HepG2 (cell line): ENCODE measurements at regions not wholly inside any gene's neighbourhood (a gene's known extent, or its start where the extent isn't known, plus 50 kb on each side); places are given as distances from the start of the nearest gene placed in this dataset.

Source experiments
- CAMTA2 ChIP-seq: sonication (generic); formaldehyde crosslinking; IDR thresholded peaks from 2 replicates; pipeline ENCODE4 v1.4.0; 2020; ENCODE audit warnings: mild to moderate bottlenecking, missing genetic modification reagents, borderline replicate concordance
- CREB1 ChIP-seq, 2 experiments: fragments of 450-650 bp in 1 of 2; IDR thresholded peaks; 2 replicates each; pipeline ENCODE4 v1.6.1; 2016 to 2017; ENCODE audit warnings: control low read depth in 1 of 2, mild to moderate bottlenecking in 1 of 2, missing compliant biosample characterization in 1 of 2, missing genetic modification characterization in 1 of 2
- GATAD2A ChIP-seq: IDR thresholded peaks from 2 replicates; pipeline ENCODE4 v1.6.1; 2016
- GLI4 ChIP-seq: sonication (generic); formaldehyde crosslinking; IDR thresholded peaks from 2 replicates; pipeline ENCODE4 v1.5.1; 2020; ENCODE audit warnings: missing genetic modification reagents, mild to moderate bottlenecking, moderate library complexity, borderline replicate concordance
- HNF4A ChIP-seq: sonication (generic); formaldehyde crosslinking; IDR thresholded peaks from 2 replicates; pipeline ENCODE4 v1.4.0; 2020; ENCODE audit warnings: missing genetic modification reagents
- KDM6A ChIP-seq: IDR thresholded peaks from 2 replicates; pipeline ENCODE4 v1.6.1; 2016; ENCODE audit warnings: low read depth
- KLF12 ChIP-seq: sonication (generic); formaldehyde crosslinking; IDR thresholded peaks from 2 replicates; pipeline ENCODE4 v1.4.0; 2020; ENCODE audit warnings: missing genetic modification reagents, borderline replicate concordance
- MED1 ChIP-seq: sonication (generic); formaldehyde crosslinking; IDR thresholded peaks from 2 replicates; pipeline ENCODE4 v1.4.0; 2020; ENCODE audit warnings: missing genetic modification reagents
- MED8 ChIP-seq: sonication (generic); formaldehyde crosslinking; IDR thresholded peaks from 2 replicates; pipeline ENCODE4 v1.8.1; 2023; ENCODE audit warnings: mild to moderate bottlenecking, missing genetic modification reagents; ENCODE audit not compliant: insufficient replicate concordance
- NCOR1 ChIP-seq: fragments of 200-600 bp; sonication (generic); IDR thresholded peaks from 2 replicates; pipeline ENCODE4 v1.7.0; 2017; ENCODE audit warnings: antibody characterized with exemption, low read length, borderline replicate concordance
- NFE2L1 ChIP-seq: sonication (generic); formaldehyde crosslinking; IDR thresholded peaks from 2 replicates; pipeline ENCODE4 v1.4.0; 2020; ENCODE audit warnings: missing genetic modification reagents, mild to moderate bottlenecking, borderline replicate concordance
- PBX3 ChIP-seq: sonication (generic); formaldehyde crosslinking; IDR thresholded peaks from 2 replicates; pipeline ENCODE4 v1.8.1; 2023; ENCODE audit warnings: missing genetic modification reagents, inconsistent platforms, borderline replicate concordance
- SSRP1 ChIP-seq: IDR thresholded peaks from 2 replicates; pipeline ENCODE4 v1.6.1; 2016; ENCODE audit warnings: control low read depth
- TFAP4 ChIP-seq: sonication (generic); IDR thresholded peaks from 2 replicates; pipeline ENCODE4 v1.6.1; 2016; ENCODE audit warnings: low read depth, borderline replicate concordance
- TMF1 ChIP-seq: sonication (generic); formaldehyde crosslinking; IDR thresholded peaks from 2 replicates; pipeline ENCODE4 v1.8.1; 2022; ENCODE audit warnings: low read depth, missing genetic modification reagents
- ZBTB1 ChIP-seq: sonication (generic); formaldehyde crosslinking; IDR thresholded peaks from 2 replicates; pipeline ENCODE4 v1.4.0; 2020; ENCODE audit warnings: missing genetic modification reagents, borderline replicate concordance
- ZC3H13 ChIP-seq: sonication (generic); formaldehyde crosslinking; IDR thresholded peaks from 2 replicates; pipeline ENCODE4 v1.8.1; 2023; ENCODE audit warnings: mild to moderate bottlenecking, missing genetic modification reagents, moderate library complexity
- ZFP36L2 ChIP-seq: sonication (generic); formaldehyde crosslinking; IDR thresholded peaks from 2 replicates; pipeline ENCODE4 v1.4.0; 2020; ENCODE audit warnings: missing genetic modification reagents
- ZNF354B ChIP-seq: sonication (generic); formaldehyde crosslinking; IDR thresholded peaks from 2 replicates; pipeline ENCODE4 v1.8.0; 2022; ENCODE audit warnings: mild to moderate bottlenecking, missing genetic modification reagents
- ZNF382 ChIP-seq: sonication (generic); formaldehyde crosslinking; IDR thresholded peaks from 2 replicates; pipeline ENCODE4 v1.5.0; 2020; ENCODE audit warnings: missing genetic modification reagents, mild to moderate bottlenecking, borderline replicate concordance
- ZNF513 ChIP-seq: sonication (generic); formaldehyde crosslinking; conservative IDR thresholded peaks from 2 replicates; pipeline ENCODE4 v1.5.0; 2020; ENCODE audit warnings: missing genetic modification reagents
- ZNF550 ChIP-seq: sonication (generic); formaldehyde crosslinking; IDR thresholded peaks from 2 replicates; pipeline ENCODE4 v1.4.0; 2020; ENCODE audit warnings: mild to moderate bottlenecking, missing genetic modification reagents, borderline replicate concordance
- ZNF605 ChIP-seq: sonication (generic); formaldehyde crosslinking; IDR thresholded peaks from 2 replicates; pipeline ENCODE4 v1.8.0; 2022; ENCODE audit warnings: mild to moderate bottlenecking, missing genetic modification reagents
- ZNF747 ChIP-seq: sonication (generic); formaldehyde crosslinking; IDR thresholded peaks from 2 replicates; pipeline ENCODE4 v1.8.1; 2023; ENCODE audit warnings: missing genetic modification reagents, mild to moderate bottlenecking, borderline replicate concordance
- ZNF878 ChIP-seq: sonication (generic); formaldehyde crosslinking; IDR thresholded peaks from 2 replicates; pipeline ENCODE4 v1.8.1; 2023; ENCODE audit warnings: mild to moderate bottlenecking, missing genetic modification reagents, moderate library complexity
- ZSCAN12 ChIP-seq: sonication (generic); formaldehyde crosslinking; IDR thresholded peaks from 2 replicates; pipeline ENCODE4 v1.9.0; 2021; ENCODE audit warnings: mild to moderate bottlenecking, missing genetic modification reagents
- TF ChIP-seq, protein P1 (sequence below): IDR thresholded peaks from 2 replicates; pipeline ENCODE4 v1.6.1; 2018; ENCODE audit warnings: missing genetic modification reagents
- TF ChIP-seq, protein P2 (sequence below): sonication (generic); formaldehyde crosslinking; IDR thresholded peaks from 2 replicates; pipeline ENCODE4 v1.8.1; 2022; ENCODE audit warnings: mild to moderate bottlenecking, missing genetic modification reagents

DNA sequence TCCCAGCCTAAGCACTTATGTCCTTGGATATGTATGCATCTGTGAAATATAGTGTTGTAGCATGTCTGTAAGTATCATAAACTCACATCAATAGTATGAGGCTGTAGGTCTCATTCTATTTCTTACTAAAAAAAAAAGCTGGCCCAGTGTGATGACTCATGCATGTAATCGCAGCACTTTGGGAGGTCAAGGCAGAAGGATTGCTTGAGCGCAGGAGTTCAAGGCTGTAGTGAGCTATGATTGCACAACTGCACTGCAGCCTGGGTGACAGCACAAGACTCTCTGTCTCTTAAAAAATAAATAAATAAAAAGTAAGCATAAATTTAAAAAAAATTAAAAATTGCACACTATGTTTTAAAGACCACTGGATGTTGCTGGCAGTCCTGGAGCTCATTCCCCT is 79.1 kb upstream of the SPATA13 start (continued):
- TF ChIP-seq GLI4 = no peak
- no peak for TF ChIP-seq ZSCAN12 (CRISPR knock-in tag)
- no peak for TF ChIP-seq ZNF878 (CRISPR knock-in tag)
- no peak for TF ChIP-seq NCOR1
- no peak for TF ChIP-seq ZBTB1
- no peak for TF ChIP-seq TMF1
- no peak for TF ChIP-seq ZNF747 (CRISPR knock-in tag)
- TF ChIP-seq NFE2L1 (CRISPR knock-in tag) = no peak
- no peak for TF ChIP-seq ZFP36L2
- 0 out of 2 replicates have a peak, but pooled peaks have one; percentile 15 for TF ChIP-seq GATAD2A
- TF ChIP-seq CREB1 (IDR thresholded peaks at IDR 0.05) = 0 out of 2 replicates have a peak, but pooled peaks have one; percentile 4
- TF ChIP-seq CREB1 (CRISPR knock-in tag; IDR thresholded peaks at IDR 0.05) = no peak
- no peak for TF ChIP-seq HNF4A (CRISPR knock-in tag)
- TF ChIP-seq PBX3 (CRISPR knock-in tag) = no peak
- TF ChIP-seq, protein P1, sequence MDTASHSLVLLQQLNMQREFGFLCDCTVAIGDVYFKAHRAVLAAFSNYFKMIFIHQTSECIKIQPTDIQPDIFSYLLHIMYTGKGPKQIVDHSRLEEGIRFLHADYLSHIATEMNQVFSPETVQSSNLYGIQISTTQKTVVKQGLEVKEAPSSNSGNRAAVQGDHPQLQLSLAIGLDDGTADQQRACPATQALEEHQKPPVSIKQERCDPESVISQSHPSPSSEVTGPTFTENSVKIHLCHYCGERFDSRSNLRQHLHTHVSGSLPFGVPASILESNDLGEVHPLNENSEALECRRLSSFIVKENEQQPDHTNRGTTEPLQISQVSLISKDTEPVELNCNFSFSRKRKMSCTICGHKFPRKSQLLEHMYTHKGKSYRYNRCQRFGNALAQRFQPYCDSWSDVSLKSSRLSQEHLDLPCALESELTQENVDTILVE = no peak
- TF ChIP-seq ZC3H13 (CRISPR knock-in tag) = no peak
- TF ChIP-seq, protein P2, sequence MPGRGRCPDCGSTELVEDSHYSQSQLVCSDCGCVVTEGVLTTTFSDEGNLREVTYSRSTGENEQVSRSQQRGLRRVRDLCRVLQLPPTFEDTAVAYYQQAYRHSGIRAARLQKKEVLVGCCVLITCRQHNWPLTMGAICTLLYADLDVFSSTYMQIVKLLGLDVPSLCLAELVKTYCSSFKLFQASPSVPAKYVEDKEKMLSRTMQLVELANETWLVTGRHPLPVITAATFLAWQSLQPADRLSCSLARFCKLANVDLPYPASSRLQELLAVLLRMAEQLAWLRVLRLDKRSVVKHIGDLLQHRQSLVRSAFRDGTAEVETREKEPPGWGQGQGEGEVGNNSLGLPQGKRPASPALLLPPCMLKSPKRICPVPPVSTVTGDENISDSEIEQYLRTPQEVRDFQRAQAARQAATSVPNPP (CRISPR knock-in tag) = no peak
- TF ChIP-seq ZNF550 (CRISPR knock-in tag) = no peak
- TF ChIP-seq ZNF605 (CRISPR knock-in tag) = no peak
- no peak for TF ChIP-seq TFAP4
- TF ChIP-seq ZNF513 (CRISPR knock-in tag) = no peak
- TF ChIP-seq MED8 = no peak
- TF ChIP-seq KLF12 (CRISPR knock-in tag) = no peak
- TF ChIP-seq KDM6A = no peak
- TF ChIP-seq CAMTA2 = no peak
- TF ChIP-seq MED1 (CRISPR knock-in tag) = no peak
- no peak for TF ChIP-seq SSRP1 (CRISPR knock-in tag)
- TF ChIP-seq ZNF354B = no peak
- no peak for TF ChIP-seq ZNF382 (CRISPR knock-in tag)
